SH-SY5Y (cell line): ENCODE measurements at regions not wholly inside any gene's neighbourhood (a gene's known extent, or its start where the extent isn't known, plus 50 kb on each side); places are given as distances from the start of the nearest gene placed in this dataset.

ENCODE experiments used
- GATA2 ChIP-seq: IDR thresholded peaks from 2 replicates; pipeline ENCODE4 v1.6.1; 2011; ENCODE audit warnings: mild to moderate bottlenecking, low read depth, low read length
- GATA3 ChIP-seq: IDR thresholded peaks from 2 replicates; pipeline ENCODE4 v1.6.1; 2011; ENCODE audit warnings: low read depth, mild to moderate bottlenecking, low read length, moderate library complexity

DNA sequence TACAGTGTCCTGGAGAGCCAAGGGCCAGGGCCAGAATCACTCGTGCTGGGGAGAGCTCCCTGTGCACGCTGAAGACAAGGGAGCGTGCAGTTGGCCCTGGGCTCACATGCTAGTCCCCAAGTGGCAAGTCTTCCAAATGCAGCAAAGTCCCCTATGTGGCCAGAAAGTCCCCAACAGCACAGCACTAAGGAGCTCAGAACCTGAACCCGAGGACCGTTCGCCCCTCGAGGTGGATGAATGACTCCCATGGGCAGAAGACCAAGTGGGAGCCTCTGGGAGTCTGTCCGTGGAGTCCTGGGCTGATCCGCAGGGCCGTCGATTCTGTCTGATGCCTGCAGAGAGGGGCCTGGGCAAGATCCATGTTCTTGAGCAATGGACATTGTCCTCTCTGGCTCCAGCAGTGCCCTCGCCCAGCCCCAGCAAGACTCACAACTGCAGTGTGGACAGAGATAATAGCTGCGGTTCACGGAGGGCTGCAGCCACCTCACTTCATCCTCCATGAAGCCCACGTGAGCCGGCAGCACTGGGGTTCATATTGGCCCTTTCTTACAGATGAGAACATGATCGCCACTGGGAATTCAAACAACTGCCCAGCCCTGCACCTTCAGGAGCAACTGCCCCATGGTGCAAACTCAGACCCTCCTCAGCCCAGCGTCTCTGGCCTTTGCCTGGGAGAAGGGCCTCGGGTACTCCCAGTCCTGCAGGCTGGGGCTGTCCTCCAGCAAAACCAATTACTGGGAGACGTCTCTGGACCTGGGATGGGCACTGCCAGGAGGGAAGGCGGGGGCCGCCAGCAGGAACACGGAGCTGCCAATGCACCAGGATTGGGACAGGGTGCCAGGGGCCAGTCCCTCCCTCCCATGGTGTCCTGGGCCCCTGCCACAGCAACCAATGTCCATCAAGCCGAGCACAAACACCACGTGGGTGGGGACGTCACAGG lies 243.7 kb downstream of the NPHP4 start:
- TF ChIP-seq GATA3, result no peak
- no peak for TF ChIP-seq GATA2
